Gastrocnemius medialis (tissue), 4 donors: ENCODE measurements at regions not wholly inside any gene's neighbourhood (a gene's known extent, or its start where the extent isn't known, plus 50 kb on each side); places are given as distances from the start of the nearest gene placed in this dataset.

ENCODE experiments used
- CTCF ChIP-seq, 5 experiments: fragments of 450-650 bp in 3 of 5; fragments of 200-600 bp in 2 of 5; sonication (generic) in 2 of 5; IDR thresholded peaks in 4 of 5; conservative IDR thresholded peaks in 1 of 5; 1 replicate in 4 of 5; 2 replicates in 1 of 5; pipeline ENCODE4 v1.5.1; 2016 to 2019; ENCODE audit warnings: antibody characterized with exemption in 5 of 5, mild to moderate bottlenecking in 3 of 5, moderate library complexity in 3 of 5
- POLR2A ChIP-seq, 2 donors: fragments of 450-650 bp; IDR thresholded peaks; one replicate each; pipeline ENCODE4 v1.6.1; 2017; ENCODE audit warnings: antibody characterized with exemption in 2 of 2, mild to moderate bottlenecking in 2 of 2, moderate library complexity in 2 of 2

- TF ChIP-seq CTCF (IDR thresholded peaks at IDR 0.05 in 4 of 5, conservative IDR thresholded peaks at IDR 0.05 in 1 of 5) (no peak), POLR2A (IDR thresholded peaks at IDR 0.05) (no peak)
Observed at GRCh38 chr1:208858738-208859137, 614.6 kb upstream of the PLXNA2 start.
